Liver (tissue), 3 donors: ENCODE measurements at regions not wholly inside any gene's neighbourhood (a gene's known extent, or its start where the extent isn't known, plus 50 kb on each side); places are given as distances from the start of the nearest gene placed in this dataset.

Experiments used
- ATF3 ChIP-seq: IDR thresholded peaks from 2 replicates; pipeline ENCODE4 v1.6.1; 2016; ENCODE audit warnings: antibody characterized with exemption
- CTCF ChIP-seq: fragments of 150-350 bp; IDR thresholded peaks from 2 replicates; pipeline ENCODE4 v1.5.1; 2017; ENCODE audit warnings: improper control_type of control experiment, low read depth, low read length; ENCODE audit not compliant: missing input control
- EGR1 ChIP-seq, 2 donors: IDR thresholded peaks; 2 replicates each; pipeline ENCODE4 v1.6.1; 2016 to 2018; ENCODE audit warnings: antibody characterized with exemption in 2 of 2, low read depth in 2 of 2
- GABPA ChIP-seq, 2 donors: IDR thresholded peaks in 1 of 2; conservative IDR thresholded peaks in 1 of 2; 2 replicates each; pipeline ENCODE4 v1.6.1; 2016; ENCODE audit warnings: antibody characterized with exemption in 2 of 2, mild to moderate bottlenecking in 1 of 2, moderate library complexity in 1 of 2
- HNF4A ChIP-seq, 2 donors: conservative IDR thresholded peaks; 2 replicates each; pipeline ENCODE4 v1.6.1; 2016; ENCODE audit warnings: antibody characterized with exemption in 2 of 2, mild to moderate bottlenecking in 2 of 2
- JUND ChIP-seq, 2 donors: IDR thresholded peaks; 2 replicates each; pipeline ENCODE4 v1.6.1; 2016; ENCODE audit warnings: antibody characterized with exemption in 2 of 2
- MAX ChIP-seq: IDR thresholded peaks from 2 replicates; pipeline ENCODE4 v1.6.1; 2016; ENCODE audit warnings: antibody characterized with exemption
- RAD21 ChIP-seq, 2 donors: IDR thresholded peaks; 2 replicates each; pipeline ENCODE4 v1.6.1; 2016; ENCODE audit warnings: antibody characterized with exemption in 2 of 2, mild to moderate bottlenecking in 2 of 2
- REST ChIP-seq: IDR thresholded peaks from 2 replicates; pipeline ENCODE4 v1.6.1; 2016; ENCODE audit warnings: antibody characterized with exemption, mild to moderate bottlenecking
- SP1 ChIP-seq: IDR thresholded peaks from 2 replicates; pipeline ENCODE4 v1.6.1; 2018; ENCODE audit warnings: antibody characterized with exemption, mild to moderate bottlenecking
- TAF1 ChIP-seq: conservative IDR thresholded peaks from 2 replicates; pipeline ENCODE4 v1.6.1; 2016; ENCODE audit warnings: antibody characterized with exemption, mild to moderate bottlenecking
- YY1 ChIP-seq: IDR thresholded peaks from 2 replicates; pipeline ENCODE4 v1.6.1; 2016; ENCODE audit warnings: antibody characterized with exemption, mild to moderate bottlenecking
- ZBTB33 ChIP-seq: IDR thresholded peaks from 2 replicates; pipeline ENCODE4 v1.6.1; 2016; ENCODE audit warnings: antibody characterized with exemption
- donor health status: healthy.
- donor health status: healthy.

- no peak for TF ChIP-seq CTCF
- no peak for TF ChIP-seq TAF1
- TF ChIP-seq REST = no peak
- TF ChIP-seq RAD21 (IDR thresholded peaks at IDR 0.05) = no peak
- no peak for TF ChIP-seq GABPA (IDR thresholded peaks at IDR 0.05 in 1 of 2, conservative IDR thresholded peaks at IDR 0.05 in 1 of 2)
- no peak for TF ChIP-seq JUND (IDR thresholded peaks at IDR 0.05)
- no peak for TF ChIP-seq MAX
- no peak for TF ChIP-seq ZBTB33
- TF ChIP-seq EGR1 (IDR thresholded peaks at IDR 0.05; ENCODE audit: low read depth in 2 of 2) = no peak
- no peak for TF ChIP-seq HNF4A (conservative IDR thresholded peaks at IDR 0.05)
- no peak for TF ChIP-seq YY1
- no peak for TF ChIP-seq SP1
- TF ChIP-seq ATF3 = no peak
Measured at GRCh38 chr15:75117993-75118392, 83.7 kb upstream of the C15orf39 start.
